HUES64 (cell line): ENCODE measurements at regions not wholly inside any gene's neighbourhood (a gene's known extent, or its start where the extent isn't known, plus 50 kb on each side); places are given as distances from the start of the nearest gene placed in this dataset.

Experiments
- H3K27ac ChIP-seq: 2 replicates; pipeline ENCODE4 v1.7.0; 2013; ENCODE audit warnings: low read depth, low read length, inconsistent platforms
- H3K27me3 ChIP-seq: 2 replicates; pipeline ENCODE4 v1.6.1; 2013; ENCODE audit warnings: mild to moderate bottlenecking, low read length; ENCODE audit not compliant: insufficient read depth
- H3K36me3 ChIP-seq: 2 replicates; pipeline ENCODE4 v1.6.1; 2013; ENCODE audit warnings: mild to moderate bottlenecking, low read length; ENCODE audit not compliant: insufficient read depth
- H3K4me1 ChIP-seq: 2 replicates; pipeline ENCODE4 v1.6.1; 2013; ENCODE audit warnings: mild to moderate bottlenecking, low read length, moderate library complexity; ENCODE audit not compliant: insufficient read depth
- H3K4me3 ChIP-seq: 2 replicates; pipeline ENCODE4 v1.5.1; 2013; ENCODE audit warnings: mild to moderate bottlenecking, low read length, moderate library complexity
- H3K9ac ChIP-seq: 2 replicates; pipeline ENCODE4 v1.6.1; 2013; ENCODE audit warnings: mild to moderate bottlenecking, low read depth, low read length
- H3K9me3 ChIP-seq: 2 replicates; pipeline ENCODE4 v1.6.1; 2013; ENCODE audit warnings: low read depth, low read length; ENCODE audit not compliant: insufficient read depth
- WGBS: fragments of 150-250, 120-280 bp; methylation state at CpG from one replicate; pipeline ENCODE4 v1.1.7; 2013; ENCODE audit warnings: missing lambda C conversion rate; 5-methylcytosine and 5-hydroxymethylcytosine counted together

DNA sequence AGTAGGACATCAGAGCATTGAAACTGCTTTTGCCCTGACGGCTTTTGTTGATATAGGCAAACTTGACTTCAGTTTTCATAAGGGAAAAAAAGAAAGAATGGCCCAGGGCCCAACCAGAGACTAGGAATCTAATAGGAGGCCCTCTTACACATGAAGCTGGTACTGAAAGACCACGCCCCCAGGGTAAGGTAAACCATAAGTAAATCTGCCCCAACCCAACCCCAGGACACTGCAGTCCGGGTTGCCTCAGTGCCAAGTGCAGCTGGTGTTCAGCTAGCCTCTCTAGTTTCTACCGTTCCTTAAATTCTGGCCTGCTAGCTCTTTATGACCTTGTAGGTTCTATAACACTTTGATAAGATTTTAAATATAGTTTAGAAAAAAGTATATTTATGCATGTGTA is 136.7 kb downstream of the AQP9 start:
- H3K36me3 ChIP-seq: no peaks in the 10 kb centered on the region
- H3K27ac ChIP-seq: no peak overlapping the region
- H3K9me3 ChIP-seq: peaks cover 4% of the 10 kb centered on the region; the same call in 1 of the 2 replicates
- H3K4me3 ChIP-seq: no peak overlapping the region
- H3K27me3 ChIP-seq: no peaks in the 10 kb centered on the region
- 87% methylated on average over 4 of the region's 4 CpGs for WGBS
- no peaks in the 10 kb centered on the region; the same call in 1 of the 2 replicates for H3K4me1 ChIP-seq
- no peak overlapping the region for H3K9ac ChIP-seq

DNA sequence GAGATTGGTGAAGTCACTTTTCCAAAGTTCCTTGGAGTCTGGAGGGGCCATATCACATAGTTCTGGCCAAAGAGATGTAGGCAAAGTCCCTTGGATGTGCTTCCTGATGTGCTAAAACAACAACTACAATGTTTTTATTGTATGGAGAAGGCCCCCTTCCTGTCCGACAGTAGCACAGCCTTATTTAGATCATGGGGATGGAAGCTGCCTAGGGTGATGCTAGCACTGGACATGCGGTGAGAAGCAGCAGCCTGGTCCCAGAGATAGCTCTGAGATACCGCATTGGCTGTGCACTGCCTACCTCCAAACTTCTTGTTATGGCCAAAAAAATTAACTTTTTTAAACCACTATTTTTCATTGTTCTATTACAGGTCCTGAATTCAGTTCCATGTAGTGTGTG is 137.6 kb downstream of the AQP9 start:
- Histone ChIP-seq H3K9me3 (peaks cover 4% of the 10 kb centered on the region; the same call in 1 of the 2 replicates), H3K27ac (no peak overlapping the region), H3K36me3 (no peaks in the 10 kb centered on the region), H3K27me3 (no peaks in the 10 kb centered on the region), H3K9ac (no peak overlapping the region), H3K4me3 (no peak overlapping the region), H3K4me1 (no peaks in the 10 kb centered on the region; the same call in 1 of the 2 replicates)
- WGBS: 100% methylated on average over 3 of the region's 3 CpGs

DNA sequence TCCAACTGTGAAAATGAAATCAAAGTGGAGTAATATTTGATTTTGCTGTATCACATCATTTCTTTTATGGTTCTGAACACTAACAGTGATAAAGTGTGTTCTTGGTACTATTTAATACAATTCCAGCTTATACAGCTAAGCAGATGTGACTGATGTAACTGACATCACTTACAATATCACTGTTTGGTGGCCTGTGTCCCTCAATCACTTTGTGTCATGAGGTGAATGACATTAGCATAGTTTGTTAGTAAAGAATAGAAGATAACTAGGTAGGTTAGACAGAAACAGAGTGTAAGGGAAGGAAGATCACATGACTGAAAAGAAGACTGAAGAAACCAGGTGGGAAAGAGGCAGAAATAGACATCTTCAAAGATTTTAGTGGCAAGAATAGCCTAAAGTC is 138.7 kb downstream of the AQP9 start:
- Histone ChIP-seq H3K4me1 (peaks cover under 1% of the 10 kb centered on the region; the same call in 1 of the 2 replicates), H3K27ac (no peak overlapping the region), H3K27me3 (no peaks in the 10 kb centered on the region), H3K4me3 (no peak overlapping the region), H3K9ac (no peak overlapping the region), H3K36me3 (no peaks in the 10 kb centered on the region), H3K9me3 (no peaks in the 10 kb centered on the region)

DNA sequence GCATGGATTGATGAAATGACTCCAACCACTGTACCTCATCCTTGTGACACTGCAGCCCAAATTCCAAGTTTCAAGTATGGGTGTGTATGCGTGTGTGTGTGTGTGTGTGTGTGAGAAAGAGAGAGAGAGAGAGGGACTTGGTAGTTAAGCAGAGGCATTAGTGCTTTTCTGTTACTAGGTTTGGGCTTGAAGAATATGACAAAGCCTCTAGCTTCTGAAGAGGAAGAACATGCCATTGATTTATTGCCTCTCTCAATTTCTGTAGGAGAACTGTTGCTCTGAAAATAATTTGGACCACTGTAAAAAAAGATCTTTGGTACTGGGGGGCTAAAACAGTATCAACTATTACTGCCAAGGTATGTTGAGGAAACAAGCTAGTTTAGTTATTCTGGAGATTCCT is 139.2 kb downstream of the AQP9 start:
- WGBS: 85% methylated on average over 1 of the region's 1 CpG
- Histone ChIP-seq H3K9ac (no peak overlapping the region), H3K4me3 (no peak overlapping the region), H3K27ac (no peak overlapping the region), H3K27me3 (no peaks in the 10 kb centered on the region), H3K4me1 (peaks cover 5% of the 10 kb centered on the region; the same call in 1 of the 2 replicates), H3K36me3 (no peaks in the 10 kb centered on the region), H3K9me3 (no peaks in the 10 kb centered on the region)

DNA sequence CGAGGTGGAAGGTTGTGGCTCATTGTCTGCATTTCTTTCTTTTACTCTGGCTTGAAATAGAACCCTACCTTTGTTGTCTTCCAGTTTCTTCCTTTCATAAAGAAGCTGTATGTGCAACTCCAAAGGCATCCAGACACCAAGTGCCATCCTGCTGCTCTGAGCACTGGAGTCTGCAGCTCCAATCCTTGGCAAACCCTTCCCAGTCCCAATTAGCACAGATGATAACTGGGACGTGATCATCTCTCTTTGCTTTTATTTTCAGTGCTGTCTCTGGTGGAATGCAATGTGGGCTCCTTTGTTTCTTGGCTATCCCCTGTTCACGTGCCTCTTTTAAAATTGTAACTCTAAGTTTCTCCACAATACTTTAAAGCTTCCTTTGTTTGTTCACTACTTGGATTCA is 140.9 kb downstream of the AQP9 start:
- no peak overlapping the region for H3K27ac ChIP-seq
- 85% methylated on average over 3 of the region's 3 CpGs for WGBS
- no peaks in the 10 kb centered on the region for H3K36me3 ChIP-seq
- H3K27me3 ChIP-seq: no peaks in the 10 kb centered on the region
- H3K9me3 ChIP-seq: no peaks in the 10 kb centered on the region
- H3K4me1 ChIP-seq: peaks cover 6% of the 10 kb centered on the region; the same call in 1 of the 2 replicates
- H3K9ac ChIP-seq: no peak overlapping the region
- H3K4me3 ChIP-seq: no peak overlapping the region

DNA sequence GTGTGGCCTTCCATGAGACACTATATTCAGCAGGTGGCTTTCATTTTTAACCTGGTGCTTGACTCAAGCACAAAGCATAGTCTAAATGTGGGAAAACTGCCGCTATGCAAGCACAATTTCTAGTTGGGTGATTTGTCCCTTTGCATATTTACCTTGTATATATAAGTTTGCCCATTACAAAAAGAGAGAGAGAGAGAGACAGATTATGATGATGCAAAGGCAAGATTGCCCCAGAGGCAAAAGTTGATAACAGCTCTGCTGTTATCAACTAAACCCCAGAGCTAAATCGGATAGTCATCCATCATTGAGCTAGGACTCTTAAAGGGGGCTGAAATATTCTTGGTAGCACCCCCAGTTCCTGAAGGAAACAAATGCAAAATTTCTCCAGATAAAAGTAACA is 141.5 kb downstream of the AQP9 start:
- Histone ChIP-seq H3K9ac (no peak overlapping the region), H3K9me3 (no peaks in the 10 kb centered on the region), H3K36me3 (no peaks in the 10 kb centered on the region), H3K4me1 (peaks cover 6% of the 10 kb centered on the region; the same call in 1 of the 2 replicates), H3K4me3 (no peak overlapping the region), H3K27me3 (no peaks in the 10 kb centered on the region), H3K27ac (no peak overlapping the region)
- 100% methylated on average over 2 of the region's 2 CpGs for WGBS

DNA sequence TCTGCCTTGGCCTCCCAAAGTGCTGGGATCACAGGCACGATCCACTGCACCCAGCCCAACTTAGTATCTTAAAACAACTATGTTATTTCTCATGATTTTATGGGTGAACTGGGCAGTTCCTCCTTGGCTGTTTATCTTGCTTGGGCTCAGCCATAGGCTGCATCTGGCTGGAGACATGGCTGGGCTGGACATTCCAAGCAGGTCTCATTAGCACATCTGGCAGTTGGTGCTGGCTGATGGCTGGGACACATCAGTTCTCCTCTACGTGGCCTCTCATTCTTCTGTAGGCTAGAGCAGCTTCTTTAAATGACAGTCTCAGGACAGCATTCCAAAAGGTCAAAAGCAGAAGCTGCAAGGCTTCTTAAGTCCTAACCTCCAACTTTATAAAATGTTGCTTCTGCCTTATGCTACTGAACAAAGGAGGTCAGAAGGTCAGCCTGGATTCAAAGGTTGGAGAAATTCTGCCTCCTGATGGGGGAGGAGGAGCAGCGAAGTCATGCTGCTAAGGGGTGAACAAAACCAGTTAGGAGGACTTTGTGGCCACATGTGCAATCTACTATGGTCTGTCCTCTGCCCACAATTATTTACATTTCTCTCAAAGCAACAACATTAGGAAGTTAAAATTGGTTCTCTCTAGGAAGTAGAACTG is 144.0 kb downstream of the AQP9 start:
- Histone ChIP-seq H3K27me3 (no peaks in the 10 kb centered on the region), H3K9ac (no peak overlapping the region), H3K9me3 (no peaks in the 10 kb centered on the region), H3K27ac (no peak overlapping the region), H3K4me3 (no peak overlapping the region), H3K36me3 (no peaks in the 10 kb centered on the region), H3K4me1 (peaks cover 6% of the 10 kb centered on the region; the same call in 1 of the 2 replicates)
- 67% methylated on average over 3 of the region's 3 CpGs for WGBS

DNA sequence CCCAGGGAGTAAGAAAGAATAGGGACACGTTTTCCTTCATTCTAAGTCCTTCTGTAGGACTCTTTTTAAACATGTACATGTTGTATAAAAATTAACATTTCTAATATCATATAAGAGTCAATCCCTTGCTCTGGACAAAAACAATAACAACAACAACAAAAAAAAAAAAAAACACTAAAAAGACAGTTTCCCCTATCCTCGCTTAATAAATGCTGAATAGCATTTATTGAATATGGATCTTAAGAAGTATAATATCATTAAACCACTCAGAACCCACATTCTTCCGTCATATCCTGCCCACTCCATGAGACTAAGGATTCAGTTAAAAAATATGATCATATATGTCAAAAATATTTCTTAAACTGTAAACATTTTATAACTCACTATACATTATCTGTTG is 145.1 kb downstream of the AQP9 start:
- no CpG with 5 or more reads among the region's 3 CpGs for WGBS
- H3K9ac ChIP-seq: no peak overlapping the region
- no peak overlapping the region for H3K4me3 ChIP-seq
- H3K4me1 ChIP-seq: peaks cover 6% of the 10 kb centered on the region; the same call in 1 of the 2 replicates
- H3K36me3 ChIP-seq: no peaks in the 10 kb centered on the region
- H3K9me3 ChIP-seq: no peaks in the 10 kb centered on the region
- H3K27me3 ChIP-seq: no peaks in the 10 kb centered on the region
- H3K27ac ChIP-seq: no peak overlapping the region

DNA sequence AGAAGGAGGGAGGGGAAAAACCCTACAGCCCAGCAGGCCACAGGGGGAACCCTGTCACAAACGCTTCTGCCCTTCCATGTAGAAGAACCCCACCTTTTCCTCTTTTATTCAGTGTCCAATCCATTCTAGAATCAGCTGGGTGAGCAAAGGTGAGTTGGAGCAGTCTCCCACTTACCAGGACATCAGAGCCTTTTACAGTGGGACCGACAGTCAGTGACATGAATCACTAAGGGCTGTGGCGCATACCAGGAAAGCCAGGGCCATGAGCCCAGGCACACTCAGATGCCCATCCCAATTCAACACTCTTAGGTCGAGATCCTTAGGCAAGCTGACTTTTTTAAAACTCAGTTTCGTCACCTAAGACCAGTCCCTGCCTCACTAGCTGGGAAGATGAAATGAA is 146.1 kb downstream of the AQP9 start:
- WGBS: 89% methylated on average over 5 of the region's 5 CpGs
- no peaks in the 10 kb centered on the region for H3K27me3 ChIP-seq
- no peaks in the 10 kb centered on the region for H3K9me3 ChIP-seq
- no peak overlapping the region for H3K27ac ChIP-seq
- H3K4me3 ChIP-seq: no peak overlapping the region
- no peaks in the 10 kb centered on the region for H3K36me3 ChIP-seq
- peaks cover 6% of the 10 kb centered on the region; the same call in 1 of the 2 replicates for H3K4me1 ChIP-seq
- H3K9ac ChIP-seq: no peak overlapping the region

DNA sequence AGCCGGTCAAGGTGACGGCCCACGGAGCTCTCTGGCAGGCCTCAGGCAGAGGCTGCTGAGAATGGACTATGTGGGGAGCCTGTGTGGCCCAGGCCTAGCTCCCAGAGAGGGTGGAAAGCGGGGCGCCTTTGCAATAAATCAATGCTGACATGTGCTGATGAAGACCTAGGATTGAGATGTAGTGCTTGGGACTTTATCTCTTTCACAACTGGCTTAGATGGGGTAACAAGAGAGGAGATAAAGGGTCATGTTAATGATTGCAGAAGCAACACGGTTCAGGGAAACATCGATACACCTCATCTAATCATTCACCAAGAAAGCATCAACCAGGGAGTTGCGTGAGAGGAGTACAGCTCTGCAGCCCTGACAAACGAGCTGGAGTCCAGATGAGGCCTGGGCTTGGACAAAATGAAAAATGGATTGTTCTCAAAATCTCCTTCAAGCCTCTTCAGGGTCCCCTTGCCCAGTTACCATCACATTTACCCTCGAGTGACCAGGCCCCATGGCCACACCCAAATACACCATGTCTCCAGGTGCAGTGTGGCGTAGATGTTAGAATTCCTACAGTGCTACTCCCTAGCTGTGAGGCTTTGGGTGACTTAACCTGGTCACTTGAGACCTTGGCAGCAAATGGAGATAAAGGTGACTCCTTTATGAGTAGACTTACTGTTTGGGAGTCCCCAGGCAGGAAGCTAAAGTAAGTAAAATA is 146.4 kb upstream of the LIPC start:
- Histone ChIP-seq H3K4me3 (no peak overlapping the region), H3K9ac (no peak overlapping the region), H3K36me3 (no peaks in the 10 kb centered on the region), H3K9me3 (no peaks in the 10 kb centered on the region), H3K4me1 (peaks cover 17% of the 10 kb centered on the region), H3K27me3 (no peaks in the 10 kb centered on the region), H3K27ac (no peak overlapping the region)
- WGBS: 85% methylated on average over 10 of the region's 11 CpGs

DNA sequence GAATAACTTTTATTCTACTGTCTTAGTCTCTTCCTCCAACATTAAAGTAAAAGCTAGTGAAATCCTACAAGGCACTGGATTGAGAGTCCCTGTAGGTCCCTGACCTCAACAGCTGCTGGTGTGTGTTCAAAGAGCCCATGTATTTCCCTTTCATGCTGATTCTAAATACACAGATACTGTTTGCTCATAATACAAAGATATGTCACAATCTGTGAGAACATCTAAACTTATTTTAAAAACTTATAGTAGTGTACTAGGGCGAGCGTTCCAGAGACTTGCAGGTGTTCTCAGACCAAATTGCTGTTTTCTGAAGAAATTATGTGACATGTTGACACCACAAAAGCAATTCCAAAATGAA is 145.9 kb upstream of the LIPC start:
- no peaks in the 10 kb centered on the region for H3K36me3 ChIP-seq
- H3K9me3 ChIP-seq: no peaks in the 10 kb centered on the region
- peaks cover 17% of the 10 kb centered on the region for H3K4me1 ChIP-seq
- H3K9ac ChIP-seq: no peak overlapping the region
- H3K27me3 ChIP-seq: no peaks in the 10 kb centered on the region
- H3K4me3 ChIP-seq: no peak overlapping the region
- H3K27ac ChIP-seq: no peak overlapping the region
- 100% methylated on average over 2 of the region's 2 CpGs for WGBS
